ENCODE measurements at regions not wholly inside any gene's neighbourhood (a gene's known extent, or its start where the extent isn't known, plus 50 kb on each side); places are given as distances from the start of the nearest gene placed in this dataset.
"Not testable (repeated sequence)": the region's sequence is repeated elsewhere in the genome, so short reads cannot be mapped to it uniquely, and the experiment has no call there.

- DNase-seq (ENCODE audit: low spot score): no peak
Measured at GRCh38 chr1:229133811-229134210, 137.1 kb upstream of the RAB4A start.

- DNase-seq (ENCODE audit: low spot score): not testable (repeated sequence)
Measured at GRCh38 chr1:229134381-229135217, 136.3 kb upstream of the RAB4A start.

GRCh38 chr1:229135773-229136172 lies 135.1 kb upstream of the RAB4A start:
- DNase-seq (ENCODE audit: low spot score): no peak

DNA sequence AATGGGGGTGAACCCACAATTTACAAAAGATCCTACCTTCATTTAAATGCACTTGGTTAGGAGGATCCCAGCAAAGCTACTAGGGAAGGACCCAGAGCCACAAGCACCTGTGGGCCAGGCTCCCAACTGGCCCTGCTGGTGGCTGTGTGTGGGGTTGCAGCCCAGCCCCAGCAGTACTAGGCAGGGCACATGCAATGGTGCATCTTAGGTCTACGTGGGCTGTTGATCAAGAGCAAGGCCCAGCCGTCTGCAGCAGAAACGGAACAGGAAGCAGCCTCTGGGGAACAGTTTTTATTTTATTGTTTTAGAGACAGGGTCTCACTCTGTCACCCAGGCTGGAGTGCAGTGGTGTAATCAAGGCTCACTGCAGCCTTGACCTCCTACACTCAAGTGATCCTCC lies 134.1 kb upstream of the RAB4A start:
- DNase-seq (ENCODE audit: low spot score): no peak

DNA sequence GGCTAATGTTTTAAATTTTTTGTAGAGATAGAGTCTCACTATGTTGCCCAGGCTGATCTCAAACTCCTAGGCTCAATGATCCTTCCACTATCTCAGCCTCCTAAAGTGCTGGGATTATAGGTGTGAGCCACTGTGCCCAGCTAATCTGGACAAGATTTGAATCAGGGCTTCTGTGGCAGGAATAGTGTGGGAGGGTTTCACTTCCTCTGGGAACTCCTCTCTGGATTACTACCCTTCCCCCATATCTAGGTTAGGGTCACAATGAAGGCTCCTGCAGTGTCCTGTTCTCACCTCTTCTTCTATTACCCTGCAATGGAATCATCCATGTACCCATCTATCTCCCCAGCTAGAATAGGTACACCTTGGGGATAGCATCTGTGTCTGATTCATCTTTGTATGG lies 133.6 kb upstream of the RAB4A start:
- no peak for DNase-seq (ENCODE audit: low spot score)

GRCh38 chr1:229138058-229138457 lies 132.9 kb upstream of the RAB4A start:
- no peak for DNase-seq (ENCODE audit: low spot score)

DNA sequence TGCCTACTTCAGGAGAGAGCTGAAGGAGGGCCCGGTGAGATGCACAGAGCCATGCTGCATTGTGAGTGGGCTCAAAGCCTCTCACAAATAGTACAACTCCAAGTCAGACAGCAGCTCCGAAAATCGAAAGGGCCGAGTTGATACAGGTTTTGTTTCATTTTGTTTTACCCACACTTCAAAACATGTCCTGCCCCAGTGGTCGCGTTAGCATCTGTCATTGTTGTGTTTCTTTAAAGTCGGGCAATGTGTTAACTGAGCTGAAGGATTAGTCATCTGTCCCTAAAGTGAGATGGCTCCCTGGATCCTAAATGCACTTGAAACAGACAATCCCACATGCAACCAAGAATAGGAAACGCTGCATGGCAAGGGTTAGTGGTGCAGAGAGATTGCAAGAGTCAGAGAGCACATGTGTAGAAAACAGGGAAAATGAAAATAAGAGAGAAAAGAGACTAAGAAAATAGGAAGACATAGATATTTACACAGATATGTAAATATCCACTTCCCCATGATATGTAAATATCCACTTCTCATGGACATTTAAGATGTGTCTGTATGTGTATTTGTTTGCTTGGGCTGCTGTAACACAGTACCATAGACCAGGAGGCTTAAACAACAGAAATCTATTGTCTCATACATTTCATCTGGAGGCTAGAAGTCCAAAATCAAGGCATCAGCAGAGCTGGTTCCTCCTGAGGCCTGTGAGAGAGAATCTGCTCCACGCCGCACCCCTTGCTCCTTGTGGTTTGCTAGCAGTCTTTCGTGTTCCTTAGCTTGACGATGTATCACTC lies 131.4 kb upstream of the RAB4A start:
- DNase-seq (ENCODE audit: low spot score): no peak

DNA sequence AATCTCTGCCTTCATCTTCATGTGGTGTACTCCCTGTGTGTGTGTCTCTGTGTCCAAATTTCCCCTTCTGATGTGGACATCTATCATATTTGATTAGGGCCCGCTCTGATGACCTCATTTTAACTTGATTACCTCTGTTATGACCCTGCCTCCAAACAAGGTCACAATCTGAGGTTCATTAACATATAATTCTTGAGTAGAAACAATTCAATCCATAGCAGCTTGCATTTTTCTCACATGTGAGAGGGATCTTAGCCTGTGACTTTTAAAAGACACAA lies 130.9 kb upstream of the RAB4A start:
- DNase-seq (ENCODE audit: low spot score): no peak

- DNase-seq (ENCODE audit: low spot score): no peak
Measured at GRCh38 chr1:229141271-229141670, 129.6 kb upstream of the RAB4A start.

DNA sequence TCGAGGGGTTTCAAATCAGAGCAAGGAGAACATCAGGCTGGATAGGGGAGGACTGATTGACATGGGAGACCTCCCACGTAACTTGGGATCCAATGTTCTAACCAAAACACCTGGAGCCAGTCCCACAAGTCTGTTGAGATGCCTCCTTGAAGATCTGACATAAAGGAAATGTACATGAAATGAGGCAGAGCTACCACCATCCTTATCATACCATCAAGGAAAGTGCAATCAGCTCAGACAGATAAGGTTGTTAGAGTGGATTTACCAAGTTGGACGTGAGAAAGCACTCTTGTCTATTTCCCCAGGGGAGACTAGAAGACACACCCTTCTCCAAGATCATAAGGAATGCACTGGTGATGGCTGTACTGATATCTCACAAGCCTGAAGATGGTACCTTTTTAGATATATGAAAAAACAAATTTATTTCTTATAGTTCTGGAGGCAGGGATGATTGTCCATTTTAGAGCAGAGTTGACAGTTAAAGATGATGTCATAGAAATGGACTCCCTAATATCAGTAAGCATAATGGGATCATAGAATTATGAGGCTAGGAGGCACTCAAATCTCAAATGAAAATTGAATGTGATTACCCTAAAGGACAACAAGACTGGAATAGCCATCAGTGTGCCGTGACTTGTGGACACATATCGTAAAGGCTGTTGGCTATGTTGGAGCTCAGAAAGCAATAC lies 129.1 kb upstream of the RAB4A start:
- DNase-seq (ENCODE audit: low spot score): no peak

GRCh38 chr1:229142471-229142870 lies 128.4 kb upstream of the RAB4A start:
- no peak for DNase-seq (ENCODE audit: low spot score)

DNA sequence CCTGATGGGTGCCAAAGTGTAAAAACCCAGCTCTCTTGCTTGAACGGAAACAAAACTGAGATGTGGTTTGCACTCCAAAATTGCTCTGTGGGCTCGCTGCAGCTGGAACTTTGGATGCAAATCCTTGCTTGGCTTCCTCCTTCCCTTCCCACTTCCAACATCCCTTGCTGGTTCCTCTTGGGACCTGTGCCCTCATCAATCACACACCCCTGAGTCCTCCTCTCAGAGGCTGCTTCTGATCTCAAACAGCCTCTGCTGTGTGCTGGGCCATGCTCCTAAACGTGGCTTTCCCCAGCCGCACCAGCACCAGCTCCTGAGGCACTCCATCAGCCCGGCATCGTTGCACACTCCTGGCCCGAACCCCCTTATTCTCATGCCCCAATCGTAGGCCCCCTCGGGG lies 124.3 kb upstream of the RAB4A start:
- no peak for DNase-seq (ENCODE audit: low spot score)

- DNase-seq (ENCODE audit: low spot score): no peak
Measured at GRCh38 chr1:229147072-229147471, 123.8 kb upstream of the RAB4A start.

GRCh38 chr1:229148041-229148671 lies 122.8 kb upstream of the RAB4A start:
- no peak for DNase-seq (ENCODE audit: low spot score)

- no peak for DNase-seq (ENCODE audit: low spot score)
Measured at GRCh38 chr1:229148743-229149142, 122.2 kb upstream of the RAB4A start.

- DNase-seq (ENCODE audit: low spot score): no peak
Measured at GRCh38 chr1:229149435-229149834, 121.5 kb upstream of the RAB4A start.

DNA sequence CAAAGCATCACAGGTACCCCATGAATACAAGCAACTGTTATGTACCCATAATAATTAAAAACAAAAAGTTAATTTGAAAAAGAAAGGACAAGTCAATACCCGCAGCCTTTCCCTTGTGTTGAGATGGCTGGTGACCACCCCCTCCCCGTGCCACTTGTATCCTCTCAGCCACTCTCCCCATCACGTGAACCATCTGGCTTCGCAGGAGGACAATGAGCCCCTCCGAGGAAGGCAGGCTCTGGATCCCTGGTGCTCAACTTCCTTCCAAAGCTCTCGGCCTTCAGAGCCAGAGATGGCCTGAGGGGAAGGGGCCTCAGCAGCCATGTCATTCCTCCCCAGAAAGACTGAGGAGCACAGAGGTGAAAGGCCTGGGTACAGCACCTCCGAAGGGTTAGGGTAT lies 120.4 kb upstream of the RAB4A start:
- DNase-seq (ENCODE audit: low spot score): no peak

GRCh38 chr1:229151412-229151811 lies 119.5 kb upstream of the RAB4A start:
- DNase-seq (ENCODE audit: low spot score): not testable (repeated sequence)

GRCh38 chr1:229152311-229152710 lies 118.6 kb upstream of the RAB4A start:
- DNase-seq (ENCODE audit: low spot score): no peak

DNA sequence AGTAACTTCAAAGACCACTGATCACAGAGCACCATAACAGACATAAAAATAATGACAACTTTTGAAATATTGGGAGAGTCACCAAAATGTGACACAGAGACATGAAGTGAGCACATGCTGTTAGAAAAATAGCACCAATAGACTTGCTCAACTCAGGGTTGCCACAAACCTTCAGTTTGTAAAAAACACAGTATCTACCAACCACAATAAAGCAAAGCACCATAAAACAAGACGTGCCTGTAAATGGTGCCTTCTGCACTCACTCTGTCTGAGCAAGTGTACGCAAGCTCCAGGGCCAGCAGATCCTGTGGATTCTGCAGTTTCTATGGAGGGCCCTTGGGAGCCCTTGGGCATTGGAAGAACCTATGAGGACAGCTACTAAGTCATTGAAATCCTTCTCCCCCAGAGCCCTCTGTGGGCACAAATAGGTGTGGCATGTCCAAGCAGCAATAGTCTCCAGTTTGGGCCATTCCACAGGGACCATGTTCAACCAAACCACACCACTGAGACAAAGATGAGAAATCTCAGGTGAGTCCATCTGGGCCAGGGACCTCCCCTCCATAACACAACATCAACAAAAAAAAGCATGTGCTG lies 116.9 kb upstream of the RAB4A start:
- no peak for DNase-seq (ENCODE audit: low spot score)

DNA sequence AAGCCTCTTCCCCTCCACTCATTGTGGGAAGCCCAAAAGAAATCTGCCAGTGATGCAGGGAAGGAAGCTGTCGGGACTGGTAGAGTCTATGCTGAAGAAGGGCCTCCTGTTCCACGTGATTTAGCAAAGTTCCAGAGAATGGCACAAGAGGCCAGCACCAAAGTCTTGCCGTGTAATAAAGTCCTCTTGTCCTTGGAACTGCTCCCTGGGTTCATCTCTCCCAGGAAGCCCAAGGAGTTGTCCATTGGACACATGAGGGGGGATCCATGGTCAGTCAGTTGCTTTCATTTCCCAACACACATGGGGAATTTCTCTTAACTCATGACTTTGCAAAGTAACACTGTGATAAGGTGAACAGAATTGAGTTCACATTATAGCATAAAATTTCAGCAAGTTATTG lies 116.1 kb upstream of the RAB4A start:
- DNase-seq (ENCODE audit: low spot score): no peak

DNA sequence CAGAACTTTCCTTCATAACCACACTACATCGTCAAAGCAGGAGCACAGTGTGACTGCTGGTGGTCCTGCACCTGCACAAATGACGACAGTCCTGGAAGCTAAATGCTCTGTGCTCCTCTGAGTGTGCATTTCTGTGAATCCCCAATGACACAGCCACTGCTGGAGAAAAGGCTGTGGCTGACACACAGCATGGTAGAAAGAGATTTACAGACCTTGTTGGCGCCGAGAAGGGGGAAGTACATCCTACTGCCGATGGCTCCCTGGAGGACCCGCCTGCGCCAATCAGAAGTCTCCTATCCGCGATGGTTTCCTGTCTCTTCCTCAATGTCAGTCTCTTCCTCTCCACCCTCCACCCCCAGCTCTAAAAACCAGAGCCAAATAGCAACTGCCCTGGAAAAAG lies 115.4 kb upstream of the RAB4A start:
- DNase-seq (ENCODE audit: low spot score): peak; percentile 16

All from kidney capillary endothelial cell (primary cell).